ENCODE measurements at regions not wholly inside any gene's neighbourhood (a gene's known extent, or its start where the extent isn't known, plus 50 kb on each side); places are given as distances from the start of the nearest gene placed in this dataset.

GRCh38 chr14:101476916-101477553, 84.3 kb upstream of the DIO3 start:
- DNase-seq: no peak

- DNase-seq: no peak
These were observed 83.6 kb upstream of the DIO3 start for GRCh38 chr14:101477648-101478047.

GRCh38 chr14:101478096-101478495, 83.2 kb upstream of the DIO3 start:
- DNase-seq: no peak

GRCh38 chr14:101478796-101479410, 82.4 kb upstream of the DIO3 start:
- DNase-seq: no peak

- no peak for DNase-seq
These were observed 81.1 kb upstream of the DIO3 start for GRCh38 chr14:101480022-101480746.

GRCh38 chr14:101480747-101481530, 80.4 kb upstream of the DIO3 start:
- DNase-seq: peak; percentile 44

- no peak for DNase-seq
These were observed 79.7 kb upstream of the DIO3 start for GRCh38 chr14:101481557-101481956.

- DNase-seq: no peak
These were observed 79.2 kb upstream of the DIO3 start for GRCh38 chr14:101482066-101482465.

GRCh38 chr14:101483829-101484228, 77.5 kb upstream of the DIO3 start:
- no peak for DNase-seq

GRCh38 chr14:101489092-101489760, 72.1 kb upstream of the DIO3 start:
- DNase-seq: no peak

- no peak for DNase-seq
These were observed 70.5 kb upstream of the DIO3 start for GRCh38 chr14:101490771-101491170.

GRCh38 chr14:101491841-101492240, 69.5 kb upstream of the DIO3 start:
- no peak for DNase-seq

- DNase-seq: no peak
These were observed 68.6 kb upstream of the DIO3 start for GRCh38 chr14:101492716-101493115.

GRCh38 chr14:101494826-101495225, 66.5 kb upstream of the DIO3 start:
- DNase-seq: no peak

GRCh38 chr14:101495284-101495683, 66.0 kb upstream of the DIO3 start:
- DNase-seq: no peak

GRCh38 chr14:101495827-101496775, 65.2 kb upstream of the DIO3 start:
- no peak for DNase-seq

- no peak for DNase-seq
These were observed 64.3 kb upstream of the DIO3 start for GRCh38 chr14:101496776-101497683.

GRCh38 chr14:101497684-101498525, 63.4 kb upstream of the DIO3 start:
- no peak for DNase-seq

- DNase-seq: no peak
These were observed 62.8 kb upstream of the DIO3 start for GRCh38 chr14:101498526-101498860.

- DNase-seq: no peak
These were observed 62.2 kb upstream of the DIO3 start for GRCh38 chr14:101499080-101499479.

All from fibroblast of skin of right quadriceps (primary cell).